Endothelial cell of umbilical vein (primary cell): ENCODE measurements at regions not wholly inside any gene's neighbourhood (a gene's known extent, or its start where the extent isn't known, plus 50 kb on each side); places are given as distances from the start of the nearest gene placed in this dataset.

Experiments
- BruUV-seq: library from RNA; stranded (reverse); fragments of 400-500 nt; replicated peaks from 2 replicates; lab custom pipeline; 2021; lab: Mats Ljungman, UMichigan
- CTCF ChIA-PET: fragments of 300-600, 350-600 bp; sonication (Branson Sonifier 250); formaldehyde crosslinking; loops from one replicate; lab custom pipeline; 2021; ENCODE audit warnings: antibody characterized with exemption, inconsistent platforms; lab: Charles Lee
- POLR2A ChIA-PET: fragments of 300-600, 350-600 bp; sonication (Branson Sonifier 250); formaldehyde crosslinking; loops from one replicate; lab custom pipeline; 2021; ENCODE audit warnings: antibody characterized with exemption, inconsistent platforms; lab: Charles Lee
- DNase-seq: peaks from one replicate; pipeline ENCODE4 v3.0.0-alpha.2; 2011; ENCODE audit warnings: low read depth, low spot score
- FAIRE-seq: peaks from 2 replicates; lab custom pipeline; 2011; peaks lifted over from hg19 to GRCh38; lab: Jason Lieb, UNC
- H2AFZ ChIP-seq: 2 replicates; pipeline ENCODE4 v1.6.0; 2012; ENCODE audit warnings: low read depth, low read length, control low read depth, inconsistent platforms
- H3K27ac ChIP-seq: 2 replicates; pipeline ENCODE4 v1.5.1; 2011; ENCODE audit warnings: low read depth, mild to moderate bottlenecking, control low read depth, low read length, moderate library complexity; ENCODE audit not compliant: insufficient read depth
- H3K27me3 ChIP-seq, 2 experiments: 2 replicates each; pipeline versions ENCODE4 v1.6.0 to v1.6.1; 2011; ENCODE audit warnings: low read length in 2 of 2, mixed read lengths in 1 of 2; ENCODE audit not compliant: control insufficient read depth in 2 of 2, insufficient read depth in 2 of 2
- H3K36me3 ChIP-seq, 2 experiments: 2 replicates in 1 of 2; 3 replicates in 1 of 2; pipeline ENCODE4 v1.5.1; 2011; ENCODE audit warnings: low read length in 2 of 2, mild to moderate bottlenecking in 1 of 2, moderate library complexity in 1 of 2; ENCODE audit not compliant: control insufficient read depth in 2 of 2, insufficient read depth in 2 of 2; ENCODE audit errors: extremely low read depth in 1 of 2
- H3K4me1 ChIP-seq: 3 replicates; pipeline ENCODE4 v1.5.1; 2011; ENCODE audit warnings: mild to moderate bottlenecking, low read length; ENCODE audit not compliant: control insufficient read depth, insufficient read depth; ENCODE audit errors: extremely low read depth
- H3K4me2 ChIP-seq: 2 replicates; pipeline ENCODE4 v1.6.1; 2011; ENCODE audit warnings: low read length, control low read depth, mixed read lengths; ENCODE audit not compliant: insufficient read depth
- H3K4me3 ChIP-seq, 3 experiments: fragments of 200-600 bp in 1 of 3; sonication (generic), shearing (Covaris generic) in 1 of 3; replicated peaks in 1 of 3; 2 replicates each; pipeline ENCODE4 v1.5.1; 2011 to 2016; ENCODE audit warnings: control low read depth in 3 of 3, low read length in 3 of 3, mild to moderate bottlenecking in 2 of 3, inconsistent platforms in 1 of 3, low read depth in 1 of 3, moderate library complexity in 1 of 3; ENCODE audit not compliant: insufficient read depth in 1 of 3
- H3K79me2 ChIP-seq: 2 replicates; pipeline ENCODE4 v1.6.0; 2012; ENCODE audit warnings: low read length, inconsistent platforms; ENCODE audit not compliant: control insufficient read depth, insufficient read depth
- H3K9ac ChIP-seq: replicated peaks from 2 replicates; pipeline ENCODE3; 2011; ENCODE audit warnings: low read length, control low read depth; ENCODE audit not compliant: insufficient read depth; ENCODE audit errors: extremely low read depth
- H3K9me1 ChIP-seq: replicated peaks from 3 replicates; pipeline ENCODE4 v1.6.0; 2011; ENCODE audit warnings: mild to moderate bottlenecking, low read length; ENCODE audit not compliant: control insufficient read depth, insufficient read depth; ENCODE audit errors: extremely low read depth
- H3K9me3 ChIP-seq: replicated peaks from 2 replicates; pipeline ENCODE4 v1.5.1; 2012; ENCODE audit warnings: low read length, inconsistent platforms; ENCODE audit not compliant: control insufficient read depth, insufficient read depth
- H4K20me1 ChIP-seq: replicated peaks from 2 replicates; pipeline ENCODE3; 2011; ENCODE audit warnings: mild to moderate bottlenecking, low read length; ENCODE audit not compliant: control insufficient read depth, insufficient read depth; ENCODE audit errors: extremely low read depth
- CTCF ChIP-seq, 2 donors: IDR thresholded peaks; 1 replicate in 1 of 2; 2 replicates in 1 of 2; pipeline ENCODE4 v1.5.1; 2011; ENCODE audit warnings: low read length in 2 of 2, mild to moderate bottlenecking in 2 of 2, moderate library complexity in 2 of 2, control low read depth in 1 of 2, inconsistent platforms in 1 of 2, low read depth in 1 of 2; ENCODE audit not compliant: insufficient read depth in 1 of 2; ENCODE audit errors: extremely low read depth in 1 of 2
- EZH2 ChIP-seq: IDR thresholded peaks from 2 replicates; pipeline ENCODE4 v1.6.1; 2012; ENCODE audit warnings: borderline replicate concordance, low read depth, mild to moderate bottlenecking, moderate library complexity, low read length, inconsistent platforms; ENCODE audit not compliant: severe bottlenecking
- FOS ChIP-seq: IDR thresholded peaks from 2 replicates; pipeline ENCODE4 v1.6.1; 2011; ENCODE audit warnings: mild to moderate bottlenecking, low read length, moderate library complexity, borderline replicate concordance; ENCODE audit not compliant: insufficient read depth
- GATA2 ChIP-seq: IDR thresholded peaks from 2 replicates; pipeline ENCODE4 v1.7.0; 2011; ENCODE audit warnings: low read depth, mild to moderate bottlenecking, moderate library complexity, mixed read lengths, low read length; ENCODE audit not compliant: insufficient read length, insufficient read depth
- JUN ChIP-seq: IDR thresholded peaks from 2 replicates; pipeline ENCODE4 v1.6.1; 2011; ENCODE audit warnings: borderline replicate concordance, low read depth; ENCODE audit not compliant: insufficient read length, insufficient read depth
- MAX ChIP-seq: IDR thresholded peaks from 2 replicates; pipeline ENCODE4 v1.6.1; 2011; ENCODE audit not compliant: insufficient read depth, insufficient read length
- MYC ChIP-seq: IDR thresholded peaks from one replicate; pipeline ENCODE4 v1.6.1; 2011; ENCODE audit warnings: mild to moderate bottlenecking, low read depth, low read length
- POLR2A ChIP-seq: IDR thresholded peaks from 2 replicates; pipeline ENCODE4 v1.6.1; 2012; ENCODE audit warnings: low read depth, mild to moderate bottlenecking, control low read depth, low read length
- POLR2AphosphoS5 ChIP-seq: IDR thresholded peaks from 2 replicates; pipeline ENCODE4 v1.6.1; 2012; ENCODE audit warnings: low read depth, mild to moderate bottlenecking, control low read depth, low read length, moderate library complexity; ENCODE audit not compliant: insufficient read depth
- dilution Hi-C: fragments of 300-500 bp; cut with MboI; formaldehyde crosslinking; loops from one replicate; pipeline ENCODE4 v1.15.0; 2019; ENCODE audit warnings: low sequenced_read_pairs; ENCODE audit not compliant: extremely low pct_ligation_motif_present
- intact Hi-C: fragments of 100-400 bp; cut with micrococcal nuclease; formaldehyde crosslinking; loops from one replicate; pipeline ENCODE4 v1.10.0; 2022

- no peak for TF ChIP-seq EZH2
- no peak for TF ChIP-seq CTCF (IDR thresholded peaks at IDR 0.05; ENCODE audit: extremely low read depth in 1 of 2, insufficient read depth in 1 of 2, low read depth in 1 of 2, low read length in 2 of 2)
- TF ChIP-seq MYC, result no peak
- TF ChIP-seq GATA2, result no peak
- TF ChIP-seq POLR2AphosphoS5, result no peak
- no peak for TF ChIP-seq FOS
- no peak for TF ChIP-seq JUN
- no peak for TF ChIP-seq MAX
- TF ChIP-seq POLR2A, result no peak
- Histone ChIP-seq H3K36me3 (no peaks in the 10 kb centered on the region), H3K4me2 (no peak overlapping the region)
Measured at GRCh38 chr13:103306163-103306562, 239.9 kb upstream of the SLC10A2 start.

More at GRCh38 chr13:103306163-103306562, 239.9 kb upstream of the SLC10A2 start:
- Histone ChIP-seq H3K9ac (no peak overlapping the region), H3K9me3 (peaks cover 6% of the 10 kb centered on the region), H4K20me1 (no peaks in the 10 kb centered on the region), H2AFZ (no peak overlapping the region), H3K27ac (no peak overlapping the region), H3K4me1 (no peaks in the 10 kb centered on the region), H3K4me3 (no peak overlapping the region), H3K79me2 (no peaks in the 10 kb centered on the region), H3K9me1 (no peaks in the 10 kb centered on the region), H3K27me3 (no peaks in the 10 kb centered on the region)
- ChIA-PET POLR2A (no interaction called here), CTCF (no interaction called here)
- intact Hi-C loops (no loop called here), dilution Hi-C loops (no loop called here)
- no peak for FAIRE-seq
- DNase-seq, result no peak
- no TSS peak for BruUV-seq
